ENCODE measurements at regions not wholly inside any gene's neighbourhood (a gene's known extent, or its start where the extent isn't known, plus 50 kb on each side); places are given as distances from the start of the nearest gene placed in this dataset.

DNA sequence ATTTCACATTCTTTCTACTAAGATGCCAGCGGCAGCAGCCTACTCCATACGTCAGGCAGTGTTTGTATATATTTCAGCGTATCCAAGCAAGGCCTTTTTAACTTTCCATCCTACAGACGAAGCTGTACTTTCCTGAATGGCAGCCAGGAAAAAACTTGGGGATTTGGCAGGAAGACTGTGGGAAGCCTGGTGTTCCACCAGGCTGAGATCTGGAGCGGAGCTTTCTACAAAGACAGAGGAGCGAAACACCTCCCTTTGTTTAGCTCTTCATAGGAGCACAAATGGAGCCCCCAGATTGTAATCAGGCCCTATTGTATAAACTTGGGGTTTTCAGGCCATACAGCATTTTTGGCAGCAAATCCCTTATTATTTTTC is 143.8 kb downstream of the TES start:
- Mint-ChIP-seq H3K36me3 (ENCODE audit: insufficient read depth in 1 of 3, low read depth in 3 of 3) (no peaks in the 10 kb centered on the region), H3K27me3 (ENCODE audit: low read depth) (no peaks in the 10 kb centered on the region), H3K4me1 (peaks cover 10 to 12% of the 10 kb centered on the region in 2 experiments), H3K4me3 (no peak overlapping the region), H3K27ac (peak overlapping the region in 1 of 3 experiments; percentile 26; a peak in 1 of 7 replicates), H3K9me3 (no peaks in the 10 kb centered on the region)
- Histone ChIP-seq H3K9me3 (ENCODE audit: control insufficient read depth, low read depth, low read length) (no peaks in the 10 kb centered on the region), H4K91ac (ENCODE audit: insufficient read length, low read depth, low read length) (no peak overlapping the region), H4K20me1 (ENCODE audit: control insufficient read depth, insufficient read depth, insufficient read length) (no peaks in the 10 kb centered on the region), H3K79me2 (ENCODE audit: insufficient read depth, low read length) (no peaks in the 10 kb centered on the region), H2BK120ac (ENCODE audit: low read depth, low read length, poor library complexity, severe bottlenecking) (no peak overlapping the region), H4K5ac (ENCODE audit: insufficient read length, low read depth, low read length) (no peak overlapping the region), H3T11ph (ENCODE audit: low read length) (no peak overlapping the region), H2AFZ (ENCODE audit: low read length) (no peak overlapping the region), H2BK12ac (ENCODE audit: insufficient read length, low read depth, low read length) (no peak overlapping the region), H3K14ac (ENCODE audit: insufficient read depth, low read length) (no peak overlapping the region), H3K56ac (ENCODE audit: insufficient read length, low read depth, low read length) (no peak overlapping the region), H2AK5ac (ENCODE audit: insufficient read length, low read length) (no peak overlapping the region), H3K23ac (ENCODE audit: insufficient read length, low read depth, low read length) (no peak overlapping the region), H4K8ac (replicated peaks; ENCODE audit: insufficient read length, low read depth, low read length) (no peak overlapping the region), H3K27ac (ENCODE audit: insufficient read length, low read depth, low read length) (no peak overlapping the region), H3K18ac (ENCODE audit: insufficient read length, low read depth, low read length) (no peak overlapping the region), H2BK20ac (ENCODE audit: low read depth, low read length, poor library complexity, severe bottlenecking) (no peak overlapping the region), H2BK15ac (ENCODE audit: low read depth, low read length) (no peak overlapping the region), H3K4ac (ENCODE audit: low read depth, low read length) (no peak overlapping the region), H3K79me1 (ENCODE audit: insufficient read depth, low read depth, low read length, poor library complexity, severe bottlenecking) (no peaks in the 10 kb centered on the region), H3K27me3 (ENCODE audit: insufficient read depth, low read length) (no peaks in the 10 kb centered on the region), H3K4me2 (ENCODE audit: insufficient read depth, insufficient read length, low read length) (no peak overlapping the region), H2BK5ac (ENCODE audit: insufficient read length, low read length) (no peak overlapping the region), H3K9ac (ENCODE audit: extremely low read depth, insufficient read length, low read length) (no peak overlapping the region), H3K4me1 (ENCODE audit: insufficient read depth, low read length) (no peaks in the 10 kb centered on the region), H3K23me2 (ENCODE audit: insufficient read length, low read depth, low read length, poor library complexity, severe bottlenecking) (no peaks in the 10 kb centered on the region)
- no CpG with 5 or more reads among the region's 6 CpGs for WGBS (ENCODE audit: extremely low coverage, insufficient read length, low lambda C conversion rate)
- TF ChIP-seq, protein P1, sequence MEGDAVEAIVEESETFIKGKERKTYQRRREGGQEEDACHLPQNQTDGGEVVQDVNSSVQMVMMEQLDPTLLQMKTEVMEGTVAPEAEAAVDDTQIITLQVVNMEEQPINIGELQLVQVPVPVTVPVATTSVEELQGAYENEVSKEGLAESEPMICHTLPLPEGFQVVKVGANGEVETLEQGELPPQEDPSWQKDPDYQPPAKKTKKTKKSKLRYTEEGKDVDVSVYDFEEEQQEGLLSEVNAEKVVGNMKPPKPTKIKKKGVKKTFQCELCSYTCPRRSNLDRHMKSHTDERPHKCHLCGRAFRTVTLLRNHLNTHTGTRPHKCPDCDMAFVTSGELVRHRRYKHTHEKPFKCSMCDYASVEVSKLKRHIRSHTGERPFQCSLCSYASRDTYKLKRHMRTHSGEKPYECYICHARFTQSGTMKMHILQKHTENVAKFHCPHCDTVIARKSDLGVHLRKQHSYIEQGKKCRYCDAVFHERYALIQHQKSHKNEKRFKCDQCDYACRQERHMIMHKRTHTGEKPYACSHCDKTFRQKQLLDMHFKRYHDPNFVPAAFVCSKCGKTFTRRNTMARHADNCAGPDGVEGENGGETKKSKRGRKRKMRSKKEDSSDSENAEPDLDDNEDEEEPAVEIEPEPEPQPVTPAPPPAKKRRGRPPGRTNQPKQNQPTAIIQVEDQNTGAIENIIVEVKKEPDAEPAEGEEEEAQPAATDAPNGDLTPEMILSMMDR (conservative IDR thresholded peaks at IDR 0.05) = no peak
- DNase-seq = no peak

All from H9 (cell line).